K562 (cell line): ENCODE measurements at regions not wholly inside any gene's neighbourhood (a gene's known extent, or its start where the extent isn't known, plus 50 kb on each side); places are given as distances from the start of the nearest gene placed in this dataset.

Experiments used
- ATAC-seq: fragments of 200-7000 bp; cut with Tn5 transposase; 3 replicates; pipeline ENCODE4 v1.9.1; 2020; ENCODE audit warnings: moderate library complexity
- BruUV-seq: library from RNA; stranded (reverse); fragments of 400-500 nt; replicated peaks from 2 replicates; lab custom pipeline; 2021; lab: Mats Ljungman, UMichigan
- CTCF ChIA-PET: fragments of 300-600 bp; formaldehyde crosslinking; extraction: SDS; loops from one replicate; lab custom pipeline; 2021; ENCODE audit warnings: low intra/inter-chr PET ratio; lab: Yijun Ruan, JAX
- POLR2A ChIA-PET: fragments of 300-600, 350-650 bp; sonication (Branson Sonifier 250); formaldehyde crosslinking; extraction: SDS; loops from one replicate; lab custom pipeline; 2021; ENCODE audit warnings: antibody characterized with exemption, inconsistent platforms; lab: Yijun Ruan, JAX
- DNase-seq, 4 experiments: peaks; one replicate each; pipeline versions ENCODE4 v3.0.0 to v3.0.0-alpha.2; 2011 to 2018; ENCODE audit warnings: low spot score in 3 of 4, mixed read lengths in 3 of 4; ENCODE audit errors: extremely low read depth in 1 of 4
- FAIRE-seq: peaks from 2 replicates; lab custom pipeline; 2011; peaks lifted over from hg19 to GRCh38; lab: Jason Lieb, UNC
- H2AFZ ChIP-seq: 2 replicates; pipeline ENCODE4 v1.6.0; 2011; ENCODE audit warnings: low read depth, low read length, control low read depth, inconsistent platforms
- H3K27ac ChIP-seq: fragments of 200-600 bp; 3 replicates; pipeline ENCODE4 v1.8.0; 2011; ENCODE audit warnings: low read depth, mild to moderate bottlenecking, control low read depth, inconsistent platforms, low read length, moderate library complexity, mixed read lengths; ENCODE audit errors: extremely low read depth
- H3K27me3 ChIP-seq, 2 experiments: fragments of 300-600 bp in 1 of 2; 2 replicates in 1 of 2; 3 replicates in 1 of 2; pipeline versions ENCODE4 v1.6.0 to v1.8.0; 2011; ENCODE audit warnings: inconsistent platforms in 2 of 2, low read length in 2 of 2, mild to moderate bottlenecking in 1 of 2, mixed read lengths in 1 of 2, moderate library complexity in 1 of 2; ENCODE audit not compliant: control insufficient read depth in 2 of 2, insufficient read depth in 2 of 2
- H3K36me3 ChIP-seq: fragments of 300-600 bp; 3 replicates; pipeline ENCODE4 v1.8.0; 2011; ENCODE audit warnings: mild to moderate bottlenecking, low read length, inconsistent platforms; ENCODE audit not compliant: control insufficient read depth, insufficient read depth
- H3K4me1 ChIP-seq, 2 experiments: fragments of 200-600 bp in 1 of 2; replicated peaks in 1 of 2; 2 replicates in 1 of 2; 3 replicates in 1 of 2; pipeline versions ENCODE4 v1.5.1 to v1.8.0; 2011; ENCODE audit warnings: inconsistent platforms in 2 of 2, low read length in 2 of 2, mild to moderate bottlenecking in 1 of 2, mixed read lengths in 1 of 2, moderate library complexity in 1 of 2; ENCODE audit not compliant: control insufficient read depth in 2 of 2, insufficient read depth in 2 of 2
- H3K4me2 ChIP-seq: 2 replicates; pipeline ENCODE4 v1.6.1; 2011; ENCODE audit warnings: low read length, control low read depth, inconsistent platforms, mixed read lengths; ENCODE audit not compliant: insufficient read depth
- H3K4me3 ChIP-seq: fragments of 200-600 bp; sonication (generic), shearing (Covaris generic); 2 replicates; pipeline ENCODE4 v1.5.1; 2016; ENCODE audit warnings: control low read depth, inconsistent platforms
- H3K79me2 ChIP-seq: fragments of 200-600 bp; 3 replicates; pipeline ENCODE4 v1.8.0; 2011; ENCODE audit warnings: low read length, inconsistent platforms; ENCODE audit not compliant: control insufficient read depth, insufficient read depth
- H3K9ac ChIP-seq, 2 experiments: 2 replicates each; pipeline versions ENCODE4 v1.6.0 to v1.6.1; 2011; ENCODE audit warnings: low read depth in 2 of 2, low read length in 2 of 2, control low read depth in 1 of 2, inconsistent platforms in 1 of 2, mild to moderate bottlenecking in 1 of 2, mixed read lengths in 1 of 2; ENCODE audit not compliant: insufficient read depth in 1 of 2
- H3K9me1 ChIP-seq: one replicate; pipeline ENCODE4 v1.6.0; 2011; ENCODE audit warnings: inconsistent platforms, mild to moderate bottlenecking, low read length, moderate library complexity; ENCODE audit not compliant: control insufficient read depth, insufficient read depth
- H3K9me3 ChIP-seq: replicated peaks from 2 replicates; pipeline ENCODE4 v1.5.1; 2011; ENCODE audit warnings: low read depth, low read length, inconsistent platforms; ENCODE audit not compliant: control insufficient read depth, insufficient read depth
- H4K20me1 ChIP-seq: replicated peaks from 2 replicates; pipeline ENCODE4 v1.6.1; 2011; ENCODE audit warnings: low read length, inconsistent platforms, mixed read lengths; ENCODE audit not compliant: control insufficient read depth, insufficient read depth
- CCAR2 ChIP-seq: fragments of 200-400 bp; formaldehyde crosslinking; IDR thresholded peaks from 2 replicates; pipeline ENCODE4 v1.6.1; 2017; ENCODE audit warnings: mild to moderate bottlenecking, low read depth, low read length
- RHOXF2B ChIP-seq: fragments of 250-450 bp; sonication (Bioruptor Pico); conservative IDR thresholded peaks from 2 replicates; pipeline ENCODE4 v1.5.1; 2021
- ZNF174 ChIP-seq: fragments of 250-450 bp; sonication (Bioruptor Pico); IDR thresholded peaks from 2 replicates; pipeline ENCODE4 v1.4.0; 2020; ENCODE audit warnings: mild to moderate bottlenecking
- WGBS: fragments of 100-300 bp; shearing (Covaris generic); methylation state at CpG from one replicate; pipeline ENCODE4 v1.1.6; 2016; ENCODE audit warnings: low coverage, mixed read lengths; ENCODE audit not compliant: insufficient coverage; ENCODE audit errors: missing lambda C conversion rate; 5-methylcytosine and 5-hydroxymethylcytosine counted together
- in situ Hi-C: fragments of 300-500 bp; cut with MboI; formaldehyde crosslinking; loops from 4 replicates; pipeline ENCODE4 v1.15.0; 2018; ENCODE audit warnings: inconsistent platforms, mixed read lengths
- intact Hi-C: fragments of 100-400 bp; cut with micrococcal nuclease; formaldehyde crosslinking; loops from 2 replicates; pipeline ENCODE4 v1.14.2; 2022
- TF ChIP-seq, protein P1 (sequence below): fragments of 250-450 bp; sonication (Bioruptor Pico); IDR thresholded peaks from 2 replicates; pipeline ENCODE4 v1.4.0; 2020; ENCODE audit warnings: mild to moderate bottlenecking
- TF ChIP-seq, protein P2 (sequence below): fragments of 250-450 bp; sonication (Bioruptor Pico); IDR thresholded peaks from 2 replicates; pipeline ENCODE4 v1.4.0; 2020; ENCODE audit warnings: mild to moderate bottlenecking, moderate library complexity, borderline replicate concordance

DNA sequence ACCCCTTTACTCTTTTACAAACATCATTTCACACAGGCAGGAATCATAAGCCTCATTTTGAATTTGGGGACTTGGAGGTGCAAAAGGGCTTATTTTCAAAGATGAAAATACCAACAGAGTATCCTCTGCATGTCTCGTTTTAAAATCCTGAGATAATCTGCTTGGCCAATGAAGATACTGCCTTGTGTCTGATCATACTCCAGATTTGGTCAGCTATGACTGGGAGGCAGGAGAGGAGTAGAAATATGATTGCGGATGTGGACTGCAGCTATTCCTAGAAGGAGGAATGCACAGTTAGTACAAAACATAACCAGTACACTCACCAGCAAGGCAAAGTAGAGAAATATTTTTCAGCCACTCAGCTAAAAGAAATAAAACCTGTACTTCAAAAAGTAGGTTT lies 342.3 kb downstream of the RPRM start:
- in situ Hi-C loops (no loop called here), intact Hi-C loops (no loop called here)
- no peaks in the 10 kb centered on the region for H3K4me1 ChIP-seq
- H3K79me2 ChIP-seq, result no peaks in the 10 kb centered on the region
- H3K36me3 ChIP-seq, result no peaks in the 10 kb centered on the region
- H3K27ac ChIP-seq, result no peak overlapping the region
- DNase-seq (no peak), FAIRE-seq (no peak), ATAC-seq (no peak)
- ChIA-PET POLR2A (no interaction called here), CTCF (interaction anchor here (0.7 kb wide), 1 partner anchor 911 kb away, joined by 3 read pairs; no protein-coding TSS in a partner anchor)
- H3K4me2 ChIP-seq, result no peak overlapping the region
- BruUV-seq, result no TSS peak
- H3K9me3 ChIP-seq, result no peaks in the 10 kb centered on the region; the same call in 1 of the 2 replicates
- H4K20me1 ChIP-seq, result no peaks in the 10 kb centered on the region
- H3K4me3 ChIP-seq, result no peak overlapping the region
- no peak overlapping the region for H2AFZ ChIP-seq
- no peak overlapping the region for H3K9ac ChIP-seq
- H3K27me3 ChIP-seq, result no peaks in the 10 kb centered on the region
- no peaks in the 10 kb centered on the region for H3K9me1 ChIP-seq
- 3% methylated on average over 2 of the region's 2 CpGs for WGBS
- no peak for TF ChIP-seq RHOXF2B (CRISPR knock-in tag)
- TF ChIP-seq, protein P1, sequence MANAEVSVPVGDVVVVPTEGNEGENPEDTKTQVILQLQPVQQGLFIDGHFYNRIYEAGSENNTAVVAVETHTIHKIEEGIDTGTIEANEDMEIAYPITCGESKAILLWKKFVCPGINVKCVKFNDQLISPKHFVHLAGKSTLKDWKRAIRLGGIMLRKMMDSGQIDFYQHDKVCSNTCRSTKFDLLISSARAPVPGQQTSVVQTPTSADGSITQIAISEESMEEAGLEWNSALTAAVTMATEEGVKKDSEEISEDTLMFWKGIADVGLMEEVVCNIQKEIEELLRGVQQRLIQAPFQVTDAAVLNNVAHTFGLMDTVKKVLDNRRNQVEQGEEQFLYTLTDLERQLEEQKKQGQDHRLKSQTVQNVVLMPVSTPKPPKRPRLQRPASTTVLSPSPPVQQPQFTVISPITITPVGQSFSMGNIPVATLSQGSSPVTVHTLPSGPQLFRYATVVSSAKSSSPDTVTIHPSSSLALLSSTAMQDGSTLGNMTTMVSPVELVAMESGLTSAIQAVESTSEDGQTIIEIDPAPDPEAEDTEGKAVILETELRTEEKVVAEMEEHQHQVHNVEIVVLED (CRISPR knock-in tag), result no peak
- no peak for TF ChIP-seq CCAR2
- TF ChIP-seq ZNF174 (CRISPR knock-in tag), result no peak
- TF ChIP-seq, protein P2, sequence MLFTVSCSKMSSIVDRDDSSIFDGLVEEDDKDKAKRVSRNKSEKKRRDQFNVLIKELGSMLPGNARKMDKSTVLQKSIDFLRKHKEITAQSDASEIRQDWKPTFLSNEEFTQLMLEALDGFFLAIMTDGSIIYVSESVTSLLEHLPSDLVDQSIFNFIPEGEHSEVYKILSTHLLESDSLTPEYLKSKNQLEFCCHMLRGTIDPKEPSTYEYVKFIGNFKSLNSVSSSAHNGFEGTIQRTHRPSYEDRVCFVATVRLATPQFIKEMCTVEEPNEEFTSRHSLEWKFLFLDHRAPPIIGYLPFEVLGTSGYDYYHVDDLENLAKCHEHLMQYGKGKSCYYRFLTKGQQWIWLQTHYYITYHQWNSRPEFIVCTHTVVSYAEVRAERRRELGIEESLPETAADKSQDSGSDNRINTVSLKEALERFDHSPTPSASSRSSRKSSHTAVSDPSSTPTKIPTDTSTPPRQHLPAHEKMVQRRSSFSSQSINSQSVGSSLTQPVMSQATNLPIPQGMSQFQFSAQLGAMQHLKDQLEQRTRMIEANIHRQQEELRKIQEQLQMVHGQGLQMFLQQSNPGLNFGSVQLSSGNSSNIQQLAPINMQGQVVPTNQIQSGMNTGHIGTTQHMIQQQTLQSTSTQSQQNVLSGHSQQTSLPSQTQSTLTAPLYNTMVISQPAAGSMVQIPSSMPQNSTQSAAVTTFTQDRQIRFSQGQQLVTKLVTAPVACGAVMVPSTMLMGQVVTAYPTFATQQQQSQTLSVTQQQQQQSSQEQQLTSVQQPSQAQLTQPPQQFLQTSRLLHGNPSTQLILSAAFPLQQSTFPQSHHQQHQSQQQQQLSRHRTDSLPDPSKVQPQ (CRISPR knock-in tag), result no peak
